HUES64 (cell line): ENCODE measurements at regions not wholly inside any gene's neighbourhood (a gene's known extent, or its start where the extent isn't known, plus 50 kb on each side); places are given as distances from the start of the nearest gene placed in this dataset.

ENCODE experiments used
- H3K27ac ChIP-seq: 2 replicates; pipeline ENCODE4 v1.7.0; 2013; ENCODE audit warnings: low read depth, low read length, inconsistent platforms
- H3K27me3 ChIP-seq: 2 replicates; pipeline ENCODE4 v1.6.1; 2013; ENCODE audit warnings: mild to moderate bottlenecking, low read length; ENCODE audit not compliant: insufficient read depth
- H3K36me3 ChIP-seq: 2 replicates; pipeline ENCODE4 v1.6.1; 2013; ENCODE audit warnings: mild to moderate bottlenecking, low read length; ENCODE audit not compliant: insufficient read depth
- H3K4me1 ChIP-seq: 2 replicates; pipeline ENCODE4 v1.6.1; 2013; ENCODE audit warnings: mild to moderate bottlenecking, low read length, moderate library complexity; ENCODE audit not compliant: insufficient read depth
- H3K4me3 ChIP-seq: 2 replicates; pipeline ENCODE4 v1.5.1; 2013; ENCODE audit warnings: mild to moderate bottlenecking, low read length, moderate library complexity
- H3K9ac ChIP-seq: 2 replicates; pipeline ENCODE4 v1.6.1; 2013; ENCODE audit warnings: mild to moderate bottlenecking, low read depth, low read length
- H3K9me3 ChIP-seq: 2 replicates; pipeline ENCODE4 v1.6.1; 2013; ENCODE audit warnings: low read depth, low read length; ENCODE audit not compliant: insufficient read depth
- WGBS: fragments of 150-250, 120-280 bp; methylation state at CpG from one replicate; pipeline ENCODE4 v1.1.7; 2013; ENCODE audit warnings: missing lambda C conversion rate; 5-methylcytosine and 5-hydroxymethylcytosine counted together

- no peak overlapping the region for H3K4me3 ChIP-seq
- 100% methylated on average over 1 of the region's 1 CpG for WGBS
- no peak overlapping the region for H3K27ac ChIP-seq
- no peak overlapping the region for H3K9ac ChIP-seq
- no peaks in the 10 kb centered on the region for H3K27me3 ChIP-seq
- no peaks in the 10 kb centered on the region for H3K4me1 ChIP-seq
- no peaks in the 10 kb centered on the region for H3K9me3 ChIP-seq
- no peaks in the 10 kb centered on the region for H3K36me3 ChIP-seq
Observed at GRCh38 chr1:115201598-115201997, 112.3 kb upstream of the TSPAN2 start.

- Histone ChIP-seq H3K27ac (no peak overlapping the region), H3K9me3 (no peaks in the 10 kb centered on the region), H3K4me3 (no peak overlapping the region), H3K9ac (no peak overlapping the region), H3K4me1 (no peaks in the 10 kb centered on the region), H3K27me3 (no peaks in the 10 kb centered on the region), H3K36me3 (no peaks in the 10 kb centered on the region)
- WGBS, result 93% methylated on average over 4 of the region's 5 CpGs
Observed at GRCh38 chr1:115199416-115200132, 110.3 kb upstream of the TSPAN2 start.

- Histone ChIP-seq H3K27me3 (no peaks in the 10 kb centered on the region), H3K9ac (no peak overlapping the region), H3K27ac (no peak overlapping the region), H3K36me3 (no peaks in the 10 kb centered on the region), H3K9me3 (no peaks in the 10 kb centered on the region), H3K4me1 (no peaks in the 10 kb centered on the region), H3K4me3 (no peak overlapping the region)
- WGBS, result 93% methylated on average over 4 of the region's 4 CpGs
Observed at GRCh38 chr1:115198938-115199337, 109.6 kb upstream of the TSPAN2 start.

- 93% methylated on average over 1 of the region's 1 CpG for WGBS
- Histone ChIP-seq H3K36me3 (no peaks in the 10 kb centered on the region), H3K27me3 (no peaks in the 10 kb centered on the region), H3K9me3 (no peaks in the 10 kb centered on the region), H3K9ac (no peak overlapping the region), H3K4me1 (no peaks in the 10 kb centered on the region), H3K27ac (no peak overlapping the region), H3K4me3 (no peak overlapping the region)
Observed at GRCh38 chr1:115196296-115196695, 107.0 kb upstream of the TSPAN2 start.

- H3K27me3 ChIP-seq, result no peaks in the 10 kb centered on the region
- no peak overlapping the region for H3K27ac ChIP-seq
- 2% methylated on average over 2 of the region's 2 CpGs for WGBS
- no peak overlapping the region for H3K9ac ChIP-seq
- H3K36me3 ChIP-seq, result no peaks in the 10 kb centered on the region
- H3K9me3 ChIP-seq, result no peaks in the 10 kb centered on the region
- no peak overlapping the region for H3K4me3 ChIP-seq
- no peaks in the 10 kb centered on the region; the same call in 1 of the 2 replicates for H3K4me1 ChIP-seq
Observed at GRCh38 chr1:115194506-115194905, 105.2 kb upstream of the TSPAN2 start.

GRCh38 chr1:115193046-115193828, 103.9 kb upstream of the TSPAN2 start:
- Histone ChIP-seq H3K9ac (no peak overlapping the region), H3K4me1 (peaks cover 7% of the 10 kb centered on the region; the same call in 1 of the 2 replicates), H3K27me3 (no peaks in the 10 kb centered on the region), H3K27ac (no peak overlapping the region), H3K9me3 (no peaks in the 10 kb centered on the region), H3K4me3 (no peak overlapping the region), H3K36me3 (no peaks in the 10 kb centered on the region)
- WGBS, result 76% methylated on average over 3 of the region's 3 CpGs

GRCh38 chr1:115192200-115192767, 103.0 kb upstream of the TSPAN2 start:
- H3K36me3 ChIP-seq, result no peaks in the 10 kb centered on the region
- H3K9me3 ChIP-seq, result no peaks in the 10 kb centered on the region
- 84% methylated on average over 7 of the region's 7 CpGs for WGBS
- peaks cover 7% of the 10 kb centered on the region; the same call in 1 of the 2 replicates for H3K4me1 ChIP-seq
- H3K27me3 ChIP-seq, result no peaks in the 10 kb centered on the region
- H3K4me3 ChIP-seq, result no peak overlapping the region
- no peak overlapping the region for H3K27ac ChIP-seq
- no peak overlapping the region for H3K9ac ChIP-seq

- Histone ChIP-seq H3K27me3 (no peaks in the 10 kb centered on the region), H3K27ac (no peak overlapping the region), H3K4me3 (no peak overlapping the region), H3K9me3 (no peaks in the 10 kb centered on the region), H3K4me1 (peaks cover 7% of the 10 kb centered on the region; the same call in 1 of the 2 replicates), H3K36me3 (no peaks in the 10 kb centered on the region), H3K9ac (no peak overlapping the region)
- WGBS, result 100% methylated on average over 3 of the region's 3 CpGs
Observed at GRCh38 chr1:115191691-115192090, 102.4 kb upstream of the TSPAN2 start.

- no peak overlapping the region for H3K27ac ChIP-seq
- WGBS, result 89% methylated on average over 3 of the region's 3 CpGs
- no peak overlapping the region for H3K9ac ChIP-seq
Observed at GRCh38 chr1:115190540-115191170, 101.4 kb upstream of the TSPAN2 start.

GRCh38 chr1:115189814-115190539, 100.7 kb upstream of the TSPAN2 start:
- no peaks in the 10 kb centered on the region for H3K36me3 ChIP-seq
- no peak overlapping the region for H3K4me3 ChIP-seq
- H3K27me3 ChIP-seq, result no peaks in the 10 kb centered on the region
- peaks cover 7% of the 10 kb centered on the region; the same call in 1 of the 2 replicates for H3K4me1 ChIP-seq
- WGBS, result 93% methylated on average over 5 of the region's 5 CpGs
- H3K9ac ChIP-seq, result no peak overlapping the region
- no peak overlapping the region for H3K27ac ChIP-seq
- H3K9me3 ChIP-seq, result no peaks in the 10 kb centered on the region

More at GRCh38 chr1:115190540-115191170, 101.4 kb upstream of the TSPAN2 start:
- Histone ChIP-seq H3K4me1 (peaks cover 7% of the 10 kb centered on the region; the same call in 1 of the 2 replicates), H3K9me3 (no peaks in the 10 kb centered on the region), H3K4me3 (no peak overlapping the region), H3K36me3 (no peaks in the 10 kb centered on the region), H3K27me3 (no peaks in the 10 kb centered on the region)
